GM10248 (cell line): ENCODE measurements at regions not wholly inside any gene's neighbourhood (a gene's known extent, or its start where the extent isn't known, plus 50 kb on each side); places are given as distances from the start of the nearest gene placed in this dataset.

Source experiments
- CTCF ChIA-PET: fragments of 300-600 bp; sonication (Branson Sonifier 250); formaldehyde crosslinking; extraction: SDS; loops from one replicate; lab custom pipeline; 2021; ENCODE audit warnings: antibody characterized with exemption; lab: Yijun Ruan, JAX
- POLR2A ChIA-PET: fragments of 350-650 bp; sonication (Branson Sonifier 250); formaldehyde crosslinking; extraction: SDS; loops from one replicate; lab custom pipeline; 2020; ENCODE audit warnings: antibody characterized with exemption; lab: Yijun Ruan, JAX
- DNase-seq: peaks from one replicate; pipeline ENCODE4 v3.0.0; 2012; ENCODE audit errors: extremely low spot score
- CTCF ChIP-seq: IDR thresholded peaks from 2 replicates; pipeline ENCODE4 v1.5.1; 2012; ENCODE audit warnings: mild to moderate bottlenecking, low read depth; ENCODE audit errors: extremely low read depth, missing control alignments, control extremely low read depth

DNA sequence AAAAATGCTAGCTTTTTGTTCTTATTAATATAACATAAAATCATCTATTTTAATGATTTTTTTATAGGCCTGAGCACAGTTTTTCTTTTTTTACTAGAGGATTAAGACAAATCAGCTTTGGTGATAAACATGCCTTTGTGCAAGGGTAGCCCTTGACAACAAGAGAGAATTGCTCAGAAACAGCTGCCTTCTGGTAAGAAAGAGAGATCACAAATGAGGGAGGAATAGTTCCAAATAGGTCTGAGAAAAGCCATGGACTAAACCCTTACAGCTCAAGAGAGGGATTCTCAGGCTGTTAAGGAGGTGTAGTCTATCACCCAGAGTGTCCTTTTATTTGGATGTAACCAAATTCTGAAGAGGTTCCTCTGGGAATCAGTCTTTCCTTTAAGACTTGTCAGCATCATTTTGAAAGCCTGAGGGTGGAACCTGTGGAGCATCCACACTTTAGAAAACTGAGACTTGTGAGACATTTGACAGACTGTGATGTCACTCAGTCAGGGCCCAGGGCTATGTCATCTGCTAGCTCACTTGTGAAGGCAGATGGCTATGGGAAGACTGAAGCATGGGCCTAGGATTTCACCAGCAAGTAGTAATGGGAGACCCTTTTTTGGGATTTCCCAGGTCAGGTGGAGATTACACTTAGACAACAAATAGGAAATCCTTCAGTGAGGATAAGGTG is 102.9 kb upstream of the KCNAB1 start:
- ChIA-PET POLR2A (interaction anchor here (0.6 kb wide), 1 partner anchor 131 kb away, joined by 4 read pairs; no protein-coding TSS in a partner anchor), CTCF (interaction anchor here (1.3 to 2.8 kb wide), 3 partner anchors 11 to 16 kb away, joined by 4 to 9 read pairs (median 5); no protein-coding TSS in a partner anchor)
- DNase-seq, result no peak
- TF ChIP-seq CTCF, result no peak

GRCh38 chr3:156024904-156025533 is 95.4 kb upstream of the KCNAB1 start:
- DNase-seq, result no peak
- POLR2A ChIA-PET, result no interaction called here
- CTCF ChIA-PET, result no interaction called here
- TF ChIP-seq CTCF, result no peak

DNA sequence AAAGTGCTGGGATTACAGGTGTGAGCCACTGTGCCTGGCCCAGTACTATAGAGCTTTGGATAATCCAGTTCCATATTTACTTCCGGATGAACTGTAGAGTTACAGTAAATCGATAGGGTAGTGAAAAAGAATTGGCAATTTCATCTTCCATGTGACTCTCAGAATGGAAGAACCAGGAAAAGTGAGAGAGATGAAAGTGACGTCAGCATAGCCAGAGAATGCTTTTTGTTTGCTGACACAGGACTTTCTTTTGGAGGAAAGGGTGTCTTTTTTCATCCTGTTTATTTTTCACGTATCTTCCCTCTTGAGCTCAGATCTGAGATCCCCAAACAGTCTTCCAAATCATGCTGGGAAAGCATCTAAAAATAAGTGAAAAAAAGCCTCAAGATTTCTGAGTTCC is 91.2 kb upstream of the KCNAB1 start:
- no peak for TF ChIP-seq CTCF
- DNase-seq, result no peak
- POLR2A ChIA-PET, result no interaction called here
- CTCF ChIA-PET, result interaction anchor here (0.9 to 2.3 kb wide), 2 partner anchors 14 to 15 kb away, joined by 3 to 17 read pairs; no protein-coding TSS in a partner anchor

GRCh38 chr3:156030723-156031122 is 89.7 kb upstream of the KCNAB1 start:
- POLR2A ChIA-PET, result no interaction called here
- no peak for DNase-seq
- no peak for TF ChIP-seq CTCF
- CTCF ChIA-PET, result interaction anchor here (2.3 kb wide), 1 partner anchor 13 kb away, joined by 17 read pairs; no protein-coding TSS in a partner anchor

GRCh38 chr3:156033428-156033827 is 87.0 kb upstream of the KCNAB1 start:
- no peak for DNase-seq
- ChIA-PET POLR2A (no interaction called here), CTCF (interaction anchor here (0.9 to 1.8 kb wide), 5 partner anchors 10 to 28 kb away, joined by 3 to 7 read pairs (median 4); no protein-coding TSS in a partner anchor)
- TF ChIP-seq CTCF, result no peak

DNA sequence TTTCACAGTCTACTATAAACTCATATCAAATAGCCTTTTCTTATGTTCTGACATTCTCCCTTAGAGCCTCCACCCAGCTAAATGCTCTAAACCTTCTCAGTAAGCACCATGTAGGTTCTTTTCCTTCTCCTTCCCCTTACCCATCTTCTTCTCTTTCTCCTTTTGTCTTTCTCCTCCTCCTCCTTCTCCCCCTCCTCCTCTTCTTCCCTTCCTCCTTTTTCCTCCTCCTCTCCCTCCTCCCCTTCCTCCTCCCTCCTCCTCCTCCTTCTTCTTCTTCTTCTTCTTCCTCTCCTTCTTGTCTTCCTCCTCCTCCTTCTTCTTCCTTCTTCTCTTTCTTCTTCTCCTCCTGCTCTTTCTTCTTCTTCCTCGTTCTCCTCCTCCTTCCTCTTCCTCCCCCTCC is 85.2 kb upstream of the KCNAB1 start:
- POLR2A ChIA-PET, result no interaction called here
- TF ChIP-seq CTCF, result no peak
- CTCF ChIA-PET, result no interaction called here
- no peak for DNase-seq
